ENCODE measurements at regions not wholly inside any gene's neighbourhood (a gene's known extent, or its start where the extent isn't known, plus 50 kb on each side); places are given as distances from the start of the nearest gene placed in this dataset.
A peak's percentile ranks its signal among the peaks of the same experiment; 100 is the strongest.

- no peak for DNase-seq (ENCODE audit: low read depth in 2 of 3, low spot score in 2 of 3)
Observed at GRCh38 chr1:56357927-56358690, 221.3 kb downstream of the PLPP3 start.

GRCh38 chr1:56356376-56356990, 222.9 kb downstream of the PLPP3 start:
- no peak for DNase-seq (ENCODE audit: low read depth in 2 of 3, low spot score in 2 of 3)

GRCh38 chr1:56355918-56356317, 223.4 kb downstream of the PLPP3 start:
- no peak for DNase-seq (ENCODE audit: low read depth in 2 of 3, low spot score in 2 of 3)

GRCh38 chr1:56355422-56355821, 223.9 kb downstream of the PLPP3 start:
- no peak for DNase-seq (ENCODE audit: low read depth in 2 of 3, low spot score in 2 of 3)

GRCh38 chr1:56345831-56346230, 233.5 kb downstream of the PLPP3 start:
- no peak for DNase-seq (ENCODE audit: low read depth in 2 of 3, low spot score in 2 of 3)

- no peak for DNase-seq (ENCODE audit: low read depth in 2 of 3, low spot score in 2 of 3)
Observed at GRCh38 chr1:56340977-56341376, 238.4 kb downstream of the PLPP3 start.

GRCh38 chr1:56339786-56340465, 239.4 kb downstream of the PLPP3 start:
- DNase-seq (ENCODE audit: low read depth in 2 of 3, low spot score in 2 of 3) = no peak

GRCh38 chr1:56339093-56339492, 240.3 kb downstream of the PLPP3 start:
- no peak for DNase-seq (ENCODE audit: low read depth in 2 of 3, low spot score in 2 of 3)

GRCh38 chr1:56336982-56337381, 242.4 kb downstream of the PLPP3 start:
- no peak for DNase-seq (ENCODE audit: low read depth in 2 of 3, low spot score in 2 of 3)

- no peak for DNase-seq (ENCODE audit: low read depth in 2 of 3, low spot score in 2 of 3)
Observed at GRCh38 chr1:56335394-56335793, 244.0 kb downstream of the PLPP3 start.

GRCh38 chr1:56334047-56334446, 245.3 kb downstream of the PLPP3 start:
- no peak for DNase-seq (ENCODE audit: low read depth in 2 of 3, low spot score in 2 of 3)

GRCh38 chr1:56333461-56333860, 245.9 kb downstream of the PLPP3 start:
- no peak for DNase-seq (ENCODE audit: low read depth in 2 of 3, low spot score in 2 of 3)

- DNase-seq (ENCODE audit: low read depth in 2 of 3, low spot score in 2 of 3) = no peak
Observed at GRCh38 chr1:56331892-56332567, 247.3 kb downstream of the PLPP3 start.

GRCh38 chr1:56331207-56331891, 248.0 kb downstream of the PLPP3 start:
- no peak for DNase-seq (ENCODE audit: low read depth in 2 of 3, low spot score in 2 of 3)

GRCh38 chr1:56330391-56331026, 248.9 kb downstream of the PLPP3 start:
- peak in 1 of 3 donors; percentile 3 for DNase-seq (ENCODE audit: low read depth in 2 of 3, low spot score in 2 of 3)

- DNase-seq (ENCODE audit: low read depth in 2 of 3, low spot score in 2 of 3) = no peak
Observed at GRCh38 chr1:56329970-56330369, 249.4 kb downstream of the PLPP3 start.

- DNase-seq (ENCODE audit: low read depth in 2 of 3, low spot score in 2 of 3) = no peak
Observed at GRCh38 chr1:56327195-56327594, 252.2 kb downstream of the PLPP3 start.

GRCh38 chr1:56326056-56326455, 253.3 kb downstream of the PLPP3 start:
- no peak for DNase-seq (ENCODE audit: low read depth in 2 of 3, low spot score in 2 of 3)

GRCh38 chr1:56324504-56324903, 254.9 kb downstream of the PLPP3 start:
- no peak for DNase-seq (ENCODE audit: low read depth in 2 of 3, low spot score in 2 of 3)

- no peak for DNase-seq (ENCODE audit: low read depth in 2 of 3, low spot score in 2 of 3)
Observed at GRCh38 chr1:56322211-56322610, 257.2 kb downstream of the PLPP3 start.
